Pancreas (tissue), 10 donors: ENCODE measurements at regions not wholly inside any gene's neighbourhood (a gene's known extent, or its start where the extent isn't known, plus 50 kb on each side); places are given as distances from the start of the nearest gene placed in this dataset.

Source experiments
- ATAC-seq, 4 donors: fragments of 200-7000 bp; cut with Tn5 transposase; one replicate each; pipeline versions ENCODE4 v1.8.0 to v1.9.1; 2020; ENCODE audit warnings: mild to moderate bottlenecking in 4 of 4, moderate library complexity in 4 of 4
- DNase-seq, 6 donors: peaks; one replicate each; pipeline ENCODE4 v3.0.0-alpha.2; 2020
- FAIRE-seq: peaks from 2 replicates; lab custom pipeline; 2012; peaks lifted over from hg19 to GRCh38; lab: Jason Lieb, UNC
- H3K27ac ChIP-seq, 4 donors: fragments of 200-600 bp; sonication (generic); 1 replicate in 3 of 4; 2 replicates in 1 of 4; pipeline versions ENCODE4 v1.5.0 to v1.8.0; 2020
- H3K27me3 ChIP-seq, 4 donors: fragments of 200-600 bp; one replicate each; pipeline ENCODE4 v1.8.0; 2021
- H3K36me3 ChIP-seq, 3 donors: fragments of 200-600 bp; sonication (generic) in 1 of 3; one replicate each; pipeline versions ENCODE4 v1.5.0 to v1.8.0; 2020 to 2021
- H3K4me1 ChIP-seq, 3 donors: fragments of 200-600 bp; one replicate each; pipeline ENCODE4 v1.8.0; 2021
- H3K4me3 ChIP-seq, 4 donors: fragments of 200-600 bp; sonication (generic) in 2 of 4; one replicate each; pipeline versions ENCODE4 v1.5.0 to v1.8.0; 2020 to 2021
- H3K9me3 ChIP-seq, 4 donors: fragments of 200-600 bp; one replicate each; pipeline ENCODE4 v1.8.0; 2021
- CTCF ChIP-seq, 4 donors: fragments of 200-600 bp; sonication (generic) in 3 of 4; IDR thresholded peaks; one replicate each; pipeline versions ENCODE4 v1.5.0 to v1.8.0; 2021; ENCODE audit warnings: antibody characterized with exemption in 4 of 4
- WGBS, 2 donors: extraction: QIAGEN DNeasy Blood & Tissue Kit; methylation state at CpG; one replicate each; pipeline ENCODE4 v1.1.7; 2013; 5-methylcytosine and 5-hydroxymethylcytosine counted together
- intact Hi-C, 3 donors: fragments of 100-400 bp; cut with DNase I; formaldehyde crosslinking; loops; one replicate each; pipeline versions ENCODE4 v1.11.1 to v1.14.2; 2022
- donor health status: healthy with polysubstance abuse.
- donor health status: DM: no; HTN: no; CAD: no; lungs with moderate emphysema.
- donor health status: DM: no; HTN: no; CAD: no.
- donor health status: control.
- donor health status: control.
- donor health status: Bipolar disorder and iron deficiency.
- donor health status: DM: yes; HTN: yes; CAD: no.
- donor health status: DM: no; HTN: no; CAD: no.
- donor health status: DM: no; HTN: no; CAD: no.
- donor health status: DM: yes; HTN: yes; CAD: no.

GRCh38 chr13:59587971-59588716 lies 575.6 kb downstream of the DIAPH3 start:
- H3K9me3 ChIP-seq: no peaks in the 10 kb centered on the region
- FAIRE-seq: no peak
- no peak for DNase-seq
- no peaks in the 10 kb centered on the region for H3K36me3 ChIP-seq
- no peak overlapping the region for H3K4me3 ChIP-seq
- intact Hi-C loops: no loop called here
- H3K27me3 ChIP-seq: no peaks in the 10 kb centered on the region
- TF ChIP-seq CTCF (IDR thresholded peaks at IDR 0.05): no peak
- 47 to 71% methylated on average over 1 of the region's 1 CpG for WGBS, 2 donors
- no peaks in the 10 kb centered on the region for H3K4me1 ChIP-seq
- ATAC-seq: no peak
- H3K27ac ChIP-seq: no peak overlapping the region

DNA sequence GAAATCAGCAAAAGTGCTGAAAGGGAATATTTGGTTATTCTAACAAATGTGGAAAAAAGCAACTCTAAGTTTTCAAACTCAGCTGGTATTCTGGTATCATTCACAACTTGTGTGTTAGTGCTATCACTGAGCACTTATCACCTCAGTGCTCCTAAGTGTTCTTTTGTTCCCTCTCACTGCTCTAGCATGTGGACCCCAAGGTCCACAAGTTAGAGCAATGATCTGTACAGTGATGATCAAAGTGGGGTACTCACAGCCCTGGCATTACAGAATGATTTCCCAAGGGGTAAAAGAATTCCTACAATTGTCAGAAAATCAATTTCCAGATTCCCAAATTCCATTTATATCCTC lies 575.0 kb downstream of the DIAPH3 start:
- no peak for ATAC-seq
- H3K9me3 ChIP-seq: no peaks in the 10 kb centered on the region
- FAIRE-seq: no peak

GRCh38 chr13:59601993-59602392 lies 561.7 kb downstream of the DIAPH3 start:
- FAIRE-seq (no peak), DNase-seq (no peak), ATAC-seq (no peak)
- no peak overlapping the region for H3K27ac ChIP-seq
- H3K4me1 ChIP-seq: peaks cover 0 to 3% (median 0%) of the 10 kb centered on the region in 3 donors
- intact Hi-C loops: no loop called here
- H3K27me3 ChIP-seq: peaks cover 0 to 2% (median 0%) of the 10 kb centered on the region in 4 donors
- H3K36me3 ChIP-seq: no peaks in the 10 kb centered on the region
- H3K4me3 ChIP-seq: no peak overlapping the region
- H3K9me3 ChIP-seq: no peaks in the 10 kb centered on the region
- no peak for TF ChIP-seq CTCF (IDR thresholded peaks at IDR 0.05)

More for the DNA sequence above, 575.0 kb downstream of the DIAPH3 start:
- DNase-seq: no peak
- intact Hi-C loops: no loop called here
- TF ChIP-seq CTCF (IDR thresholded peaks at IDR 0.05): no peak
- H3K36me3 ChIP-seq: no peaks in the 10 kb centered on the region
- H3K27ac ChIP-seq: no peak overlapping the region
- H3K4me1 ChIP-seq: no peaks in the 10 kb centered on the region
- no peaks in the 10 kb centered on the region for H3K27me3 ChIP-seq
- no peak overlapping the region for H3K4me3 ChIP-seq

DNA sequence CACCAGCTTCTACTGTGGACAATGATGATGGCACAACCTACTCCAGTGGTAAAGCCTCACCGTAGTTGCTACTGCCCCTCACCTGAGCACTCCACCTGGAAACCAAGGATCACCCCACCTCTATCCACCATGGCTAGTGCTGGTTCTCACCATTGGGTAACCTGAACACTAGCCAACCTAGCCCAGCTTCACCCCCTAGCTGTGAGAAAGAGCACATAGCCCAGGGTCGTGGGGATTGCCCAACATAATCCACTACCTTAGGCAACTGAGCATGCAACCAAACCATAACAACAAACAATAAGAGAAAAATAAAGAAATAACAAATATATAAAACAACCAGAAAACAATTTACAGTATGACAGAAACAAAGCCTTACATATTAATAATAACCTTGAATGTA lies 560.1 kb downstream of the DIAPH3 start:
- no peak for ATAC-seq
- Histone ChIP-seq H3K4me3 (no peak overlapping the region), H3K27me3 (peaks cover 0 to 2% (median 0%) of the 10 kb centered on the region in 4 donors), H3K36me3 (no peaks in the 10 kb centered on the region), H3K9me3 (no peaks in the 10 kb centered on the region), H3K27ac (no peak overlapping the region), H3K4me1 (peaks cover 0 to 13% (median 5%) of the 10 kb centered on the region in 3 donors)
- intact Hi-C loops: no loop called here
- no peak for TF ChIP-seq CTCF (IDR thresholded peaks at IDR 0.05)
- 92 to 93% methylated on average over 2 of the region's 2 CpGs for WGBS, 2 donors
- DNase-seq: no peak
- no peak for FAIRE-seq

GRCh38 chr13:59607172-59607571 lies 556.6 kb downstream of the DIAPH3 start:
- H3K9me3 ChIP-seq: no peaks in the 10 kb centered on the region
- FAIRE-seq (no peak), DNase-seq (no peak), ATAC-seq (peak; percentile 23 to 53 (median 40))
- peaks cover 0 to 13% (median 5%) of the 10 kb centered on the region in 3 donors for H3K4me1 ChIP-seq
- no peaks in the 10 kb centered on the region for H3K27me3 ChIP-seq
- peak overlapping the region in 3 of 4 donors; percentile 1 to 82 (median 62) for H3K27ac ChIP-seq
- H3K4me3 ChIP-seq: no peak overlapping the region
- TF ChIP-seq CTCF (IDR thresholded peaks at IDR 0.05): no peak
- H3K36me3 ChIP-seq: no peaks in the 10 kb centered on the region
- intact Hi-C loops: no loop called here
- 12 to 14% methylated on average over 1 of the region's 1 CpG for WGBS, 2 donors
